Activated naive CD8-positive, alpha-beta T cell treated with anti-CD3 and anti-CD28 coated beads, Interleukin-2, amount 50 U/mL, for 24 hours (primary cell): ENCODE measurements at regions not wholly inside any gene's neighbourhood (a gene's known extent, or its start where the extent isn't known, plus 50 kb on each side); places are given as distances from the start of the nearest gene placed in this dataset.

Source experiments
- ATAC-seq: fragments of 150-1000 bp; cut with Tn5 transposase; one replicate; pipeline ENCODE4 v1.10.0; 2021
- DNase-seq: peaks from one replicate; pipeline ENCODE4 v3.0.0; 2021
- H3K27ac Mint-ChIP-seq: one replicate; pipeline ENCODE4 v1.8.0; 2021; ENCODE audit warnings: mild to moderate bottlenecking, mixed read lengths
- H3K27me3 Mint-ChIP-seq: one replicate; pipeline ENCODE4 v1.8.0; 2021; ENCODE audit warnings: mixed read lengths
- H3K36me3 Mint-ChIP-seq: one replicate; pipeline ENCODE4 v1.8.0; 2021; ENCODE audit warnings: low read depth, mixed read lengths
- H3K4me1 Mint-ChIP-seq: one replicate; pipeline ENCODE4 v1.8.0; 2021; ENCODE audit warnings: mixed read lengths
- H3K4me3 Mint-ChIP-seq: one replicate; pipeline ENCODE4 v1.8.0; 2021; ENCODE audit warnings: mild to moderate bottlenecking, moderate library complexity, mixed read lengths
- H3K9me3 Mint-ChIP-seq: one replicate; pipeline ENCODE4 v1.8.0; 2021; ENCODE audit warnings: mixed read lengths

GRCh38 chr5:142426129-142427014, 101.6 kb upstream of the SPRY4 start:
- Mint-ChIP-seq H3K27ac (peak overlapping the region; percentile 17), H3K9me3 (no peaks in the 10 kb centered on the region), H3K4me1 (peaks cover 31% of the 10 kb centered on the region), H3K27me3 (no peaks in the 10 kb centered on the region), H3K36me3 (peaks cover 5% of the 10 kb centered on the region), H3K4me3 (no peak overlapping the region)
- ATAC-seq, result peak; percentile 77
- peak; percentile 29 for DNase-seq

GRCh38 chr5:142425286-142426065, 100.7 kb upstream of the SPRY4 start:
- DNase-seq (no peak), ATAC-seq (no peak)
- Mint-ChIP-seq H3K4me1 (peaks cover 35% of the 10 kb centered on the region), H3K27ac (no peak overlapping the region), H3K27me3 (no peaks in the 10 kb centered on the region), H3K9me3 (no peaks in the 10 kb centered on the region), H3K36me3 (peaks cover 5% of the 10 kb centered on the region), H3K4me3 (no peak overlapping the region)

- no peak for DNase-seq
- H3K4me3 Mint-ChIP-seq, result no peak overlapping the region
- H3K27me3 Mint-ChIP-seq, result no peaks in the 10 kb centered on the region
- peaks cover 45% of the 10 kb centered on the region for H3K4me1 Mint-ChIP-seq
- H3K27ac Mint-ChIP-seq, result no peak overlapping the region
- ATAC-seq, result no peak
- H3K9me3 Mint-ChIP-seq, result no peaks in the 10 kb centered on the region
- H3K36me3 Mint-ChIP-seq, result peaks cover 5% of the 10 kb centered on the region
Measured at GRCh38 chr5:142422429-142422828, 97.6 kb upstream of the SPRY4 start.

GRCh38 chr5:142421621-142422397, 97.0 kb upstream of the SPRY4 start:
- Mint-ChIP-seq H3K4me1 (peaks cover 43% of the 10 kb centered on the region), H3K9me3 (no peaks in the 10 kb centered on the region), H3K27me3 (no peaks in the 10 kb centered on the region), H3K4me3 (no peak overlapping the region), H3K27ac (no peak overlapping the region), H3K36me3 (peaks cover 5% of the 10 kb centered on the region)
- no peak for DNase-seq
- ATAC-seq, result no peak

- H3K4me3 Mint-ChIP-seq, result no peak overlapping the region
- DNase-seq, result no peak
- peaks cover 5% of the 10 kb centered on the region for H3K36me3 Mint-ChIP-seq
- no peaks in the 10 kb centered on the region for H3K9me3 Mint-ChIP-seq
- no peak for ATAC-seq
- no peaks in the 10 kb centered on the region for H3K27me3 Mint-ChIP-seq
- peaks cover 37% of the 10 kb centered on the region for H3K4me1 Mint-ChIP-seq
- H3K27ac Mint-ChIP-seq, result no peak overlapping the region
Measured at GRCh38 chr5:142421228-142421617, 96.4 kb upstream of the SPRY4 start.

- no peak overlapping the region for H3K4me3 Mint-ChIP-seq
- peaks cover 5% of the 10 kb centered on the region for H3K36me3 Mint-ChIP-seq
- peaks cover 32% of the 10 kb centered on the region for H3K4me1 Mint-ChIP-seq
- ATAC-seq (no peak), DNase-seq (no peak)
- H3K27me3 Mint-ChIP-seq, result no peaks in the 10 kb centered on the region
- H3K9me3 Mint-ChIP-seq, result no peaks in the 10 kb centered on the region
- H3K27ac Mint-ChIP-seq, result no peak overlapping the region
Measured at GRCh38 chr5:142420561-142421227, 95.9 kb upstream of the SPRY4 start.

- Mint-ChIP-seq H3K27me3 (no peaks in the 10 kb centered on the region), H3K9me3 (no peaks in the 10 kb centered on the region), H3K27ac (no peak overlapping the region), H3K4me1 (no peaks in the 10 kb centered on the region), H3K4me3 (no peak overlapping the region), H3K36me3 (no peaks in the 10 kb centered on the region)
- DNase-seq, result no peak
- ATAC-seq, result no peak
Measured at GRCh38 chr5:142412581-142412980, 87.8 kb upstream of the SPRY4 start.

GRCh38 chr5:142411656-142412425, 87.0 kb upstream of the SPRY4 start:
- no peaks in the 10 kb centered on the region for H3K36me3 Mint-ChIP-seq
- H3K9me3 Mint-ChIP-seq, result no peaks in the 10 kb centered on the region
- no peak for DNase-seq

GRCh38 chr5:142411103-142411502, 86.3 kb upstream of the SPRY4 start:
- no peaks in the 10 kb centered on the region for H3K4me1 Mint-ChIP-seq
- no peaks in the 10 kb centered on the region for H3K36me3 Mint-ChIP-seq
- H3K27ac Mint-ChIP-seq, result no peak overlapping the region
- ATAC-seq (no peak), DNase-seq (no peak)
- no peaks in the 10 kb centered on the region for H3K27me3 Mint-ChIP-seq
- no peak overlapping the region for H3K4me3 Mint-ChIP-seq
- H3K9me3 Mint-ChIP-seq, result no peaks in the 10 kb centered on the region

More at GRCh38 chr5:142411656-142412425, 87.0 kb upstream of the SPRY4 start:
- no peak overlapping the region for H3K4me3 Mint-ChIP-seq
- H3K4me1 Mint-ChIP-seq, result no peaks in the 10 kb centered on the region
- ATAC-seq, result no peak
- H3K27me3 Mint-ChIP-seq, result no peaks in the 10 kb centered on the region
- H3K27ac Mint-ChIP-seq, result no peak overlapping the region

- Mint-ChIP-seq H3K4me1 (no peaks in the 10 kb centered on the region), H3K9me3 (no peaks in the 10 kb centered on the region), H3K4me3 (no peak overlapping the region), H3K27me3 (no peaks in the 10 kb centered on the region), H3K27ac (no peak overlapping the region), H3K36me3 (no peaks in the 10 kb centered on the region)
- ATAC-seq, result no peak
- no peak for DNase-seq
Measured at GRCh38 chr5:142408981-142409481, 84.2 kb upstream of the SPRY4 start.

GRCh38 chr5:142408536-142408935, 83.7 kb upstream of the SPRY4 start:
- Mint-ChIP-seq H3K4me1 (no peaks in the 10 kb centered on the region), H3K27me3 (no peaks in the 10 kb centered on the region), H3K27ac (no peak overlapping the region), H3K36me3 (no peaks in the 10 kb centered on the region), H3K9me3 (no peaks in the 10 kb centered on the region), H3K4me3 (no peak overlapping the region)
- ATAC-seq (no peak), DNase-seq (no peak)

GRCh38 chr5:142405814-142406395, 81.1 kb upstream of the SPRY4 start:
- H3K27ac Mint-ChIP-seq, result no peak overlapping the region
- peaks cover 2% of the 10 kb centered on the region for H3K4me1 Mint-ChIP-seq
- H3K27me3 Mint-ChIP-seq, result no peaks in the 10 kb centered on the region

GRCh38 chr5:142405023-142405422, 80.2 kb upstream of the SPRY4 start:
- no peak overlapping the region for H3K27ac Mint-ChIP-seq
- H3K4me3 Mint-ChIP-seq, result no peak overlapping the region
- ATAC-seq (no peak), DNase-seq (no peak)
- H3K9me3 Mint-ChIP-seq, result no peaks in the 10 kb centered on the region
- H3K27me3 Mint-ChIP-seq, result no peaks in the 10 kb centered on the region
- peaks cover 2% of the 10 kb centered on the region for H3K4me1 Mint-ChIP-seq
- no peaks in the 10 kb centered on the region for H3K36me3 Mint-ChIP-seq

More at GRCh38 chr5:142405814-142406395, 81.1 kb upstream of the SPRY4 start:
- Mint-ChIP-seq H3K9me3 (no peaks in the 10 kb centered on the region), H3K36me3 (no peaks in the 10 kb centered on the region), H3K4me3 (no peak overlapping the region)
- DNase-seq (no peak), ATAC-seq (no peak)
